ENCODE measurements at regions not wholly inside any gene's neighbourhood (a gene's known extent, or its start where the extent isn't known, plus 50 kb on each side); places are given as distances from the start of the nearest gene placed in this dataset.

- no peak for DNase-seq (ENCODE audit: extremely low read depth in 1 of 11, low read depth in 9 of 11, low spot score in 4 of 11)
Measured at GRCh38 chr4:180190382-180190781, 2052.8 kb upstream of the TENM3 start.

- DNase-seq (ENCODE audit: extremely low read depth in 1 of 11, low read depth in 9 of 11, low spot score in 4 of 11), result no peak
Measured at GRCh38 chr4:180197471-180197870, 2045.7 kb upstream of the TENM3 start.

- DNase-seq (ENCODE audit: extremely low read depth in 1 of 11, low read depth in 9 of 11, low spot score in 4 of 11), result no peak
Measured at GRCh38 chr4:180203349-180203748, 2039.9 kb upstream of the TENM3 start.

- no peak for DNase-seq (ENCODE audit: extremely low read depth in 1 of 11, low read depth in 9 of 11, low spot score in 4 of 11)
Measured at GRCh38 chr4:180205276-180205675, 2037.9 kb upstream of the TENM3 start.

- no peak for DNase-seq (ENCODE audit: extremely low read depth in 1 of 11, low read depth in 9 of 11, low spot score in 4 of 11)
Measured at GRCh38 chr4:180207921-180208320, 2035.3 kb upstream of the TENM3 start.

- no peak for DNase-seq (ENCODE audit: extremely low read depth in 1 of 11, low read depth in 9 of 11, low spot score in 4 of 11)
Measured at GRCh38 chr4:180217070-180217469, 2026.1 kb upstream of the TENM3 start.

- DNase-seq (ENCODE audit: extremely low read depth in 1 of 11, low read depth in 9 of 11, low spot score in 4 of 11), result no peak
Measured at GRCh38 chr4:180219080-180219479, 2024.1 kb upstream of the TENM3 start.

GRCh38 chr4:180225977-180226376, 2017.2 kb upstream of the TENM3 start:
- DNase-seq (ENCODE audit: extremely low read depth in 1 of 11, low read depth in 9 of 11, low spot score in 4 of 11), result no peak

- peak in 4 of 11 donors; percentile 4 to 8 (median 5) for DNase-seq (ENCODE audit: extremely low read depth in 1 of 11, low read depth in 9 of 11, low spot score in 4 of 11)
Measured at GRCh38 chr4:180234730-180235129, 2008.5 kb upstream of the TENM3 start.

- DNase-seq (ENCODE audit: extremely low read depth in 1 of 11, low read depth in 9 of 11, low spot score in 4 of 11), result no peak
Measured at GRCh38 chr4:180240670-180241069, 2002.5 kb upstream of the TENM3 start.

GRCh38 chr4:180253419-180253818, 1989.8 kb upstream of the TENM3 start:
- DNase-seq (ENCODE audit: extremely low read depth in 1 of 11, low read depth in 9 of 11, low spot score in 4 of 11), result no peak

GRCh38 chr4:180261346-180261745, 1981.9 kb upstream of the TENM3 start:
- DNase-seq (ENCODE audit: extremely low read depth in 1 of 11, low read depth in 9 of 11, low spot score in 4 of 11), result no peak

GRCh38 chr4:180280076-180280475, 1963.1 kb upstream of the TENM3 start:
- no peak for DNase-seq (ENCODE audit: extremely low read depth in 1 of 11, low read depth in 9 of 11, low spot score in 4 of 11)

- peak in 5 of 11 donors; percentile 1 to 7 (median 3) for DNase-seq (ENCODE audit: extremely low read depth in 1 of 11, low read depth in 9 of 11, low spot score in 4 of 11)
Measured at GRCh38 chr4:180280726-180281297, 1962.4 kb upstream of the TENM3 start.

- no peak for DNase-seq (ENCODE audit: extremely low read depth in 1 of 11, low read depth in 9 of 11, low spot score in 4 of 11)
Measured at GRCh38 chr4:180281724-180282123, 1961.5 kb upstream of the TENM3 start.

- no peak for DNase-seq (ENCODE audit: extremely low read depth in 1 of 11, low read depth in 9 of 11, low spot score in 4 of 11)
Measured at GRCh38 chr4:180284267-180284666, 1958.9 kb upstream of the TENM3 start.

- DNase-seq (ENCODE audit: extremely low read depth in 1 of 11, low read depth in 9 of 11, low spot score in 4 of 11), result no peak
Measured at GRCh38 chr4:180285796-180286195, 1957.4 kb upstream of the TENM3 start.

GRCh38 chr4:180292339-180292738, 1950.9 kb upstream of the TENM3 start:
- no peak for DNase-seq (ENCODE audit: extremely low read depth in 1 of 11, low read depth in 9 of 11, low spot score in 4 of 11)

- no peak for DNase-seq (ENCODE audit: extremely low read depth in 1 of 11, low read depth in 9 of 11, low spot score in 4 of 11)
Measured at GRCh38 chr4:180296036-180296599, 1947.1 kb upstream of the TENM3 start.

GRCh38 chr4:180304321-180304720, 1938.9 kb upstream of the TENM3 start:
- no peak for DNase-seq (ENCODE audit: extremely low read depth in 1 of 11, low read depth in 9 of 11, low spot score in 4 of 11)

- DNase-seq (ENCODE audit: extremely low read depth in 1 of 11, low read depth in 9 of 11, low spot score in 4 of 11), result no peak
Measured at GRCh38 chr4:180310616-180311015, 1932.6 kb upstream of the TENM3 start.
